Panc1 (cell line): ENCODE measurements at regions not wholly inside any gene's neighbourhood (a gene's known extent, or its start where the extent isn't known, plus 50 kb on each side); places are given as distances from the start of the nearest gene placed in this dataset.

Experiments used
- CTCF ChIP-seq: fragments of 450-650 bp; IDR thresholded peaks from 2 replicates; pipeline ENCODE4 v1.5.1; 2017; ENCODE audit warnings: mild to moderate bottlenecking
- POLR2AphosphoS5 ChIP-seq: IDR thresholded peaks from 2 replicates; pipeline ENCODE4 v1.6.1; 2012; ENCODE audit warnings: mild to moderate bottlenecking, low read depth, low read length, moderate library complexity
- REST ChIP-seq, 2 experiments: IDR thresholded peaks; 2 replicates each; pipeline ENCODE4 v1.6.1; 2011 to 2012; ENCODE audit warnings: low read depth in 2 of 2, control low read depth in 1 of 2, low read length in 1 of 2, mild to moderate bottlenecking in 1 of 2, moderate library complexity in 1 of 2; ENCODE audit not compliant: insufficient read depth in 1 of 2
- SIN3A ChIP-seq: IDR thresholded peaks from 2 replicates; pipeline ENCODE4 v1.6.1; 2012; ENCODE audit warnings: low read depth, mild to moderate bottlenecking, low read length, moderate library complexity, borderline replicate concordance; ENCODE audit not compliant: insufficient read depth

DNA sequence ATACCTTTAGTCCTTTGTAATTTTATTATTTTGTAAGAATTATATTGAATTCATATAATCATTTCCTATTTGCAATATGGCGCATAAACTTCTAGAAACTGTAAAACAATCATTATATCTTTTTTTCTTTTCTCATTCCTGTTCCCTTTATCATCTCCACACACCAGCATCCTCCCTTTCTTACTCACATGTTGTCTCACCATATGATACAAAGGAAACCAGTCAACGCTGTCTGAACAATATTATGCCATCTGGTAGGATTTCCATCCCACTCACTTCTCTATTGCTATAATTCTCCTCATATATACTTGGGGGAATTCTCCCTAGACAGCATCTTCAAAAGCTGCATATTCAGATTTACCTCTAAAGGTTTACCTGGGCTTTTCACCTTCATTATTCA lies 389.8 kb downstream of the NDFIP2 start:
- TF ChIP-seq CTCF (no peak), SIN3A (no peak), POLR2AphosphoS5 (no peak), REST (IDR thresholded peaks at IDR 0.05; ENCODE audit: insufficient read depth in 1 of 2, low read depth in 2 of 2, low read length in 1 of 2) (no peak)
